OCI-LY1 (cell line): ENCODE measurements at regions not wholly inside any gene's neighbourhood (a gene's known extent, or its start where the extent isn't known, plus 50 kb on each side); places are given as distances from the start of the nearest gene placed in this dataset.

ENCODE experiments used
- H2AFZ ChIP-seq: fragments of 200-600 bp; sonication (generic), shearing (Covaris generic); 2 replicates; pipeline ENCODE4 v1.6.0; 2014; ENCODE audit warnings: antibody characterized with exemption, mild to moderate bottlenecking, low read length
- H3F3A ChIP-seq: fragments of 200-600 bp; sonication (generic), shearing (Covaris generic); 2 replicates; pipeline ENCODE4 v1.6.0; 2014; ENCODE audit warnings: mild to moderate bottlenecking, antibody characterized with exemption, low read length, moderate library complexity; ENCODE audit not compliant: insufficient read depth
- H3K27ac ChIP-seq: fragments of 200-600 bp; sonication (generic); 2 replicates; pipeline ENCODE4 v1.5.1; 2014; ENCODE audit warnings: low read length, mixed run types, mild to moderate bottlenecking, low read depth; ENCODE audit not compliant: poor library complexity, severe bottlenecking
- H3K27me3 ChIP-seq: fragments of 200-600 bp; sonication (generic); 2 replicates; pipeline ENCODE4 v1.6.0; 2014; ENCODE audit warnings: antibody characterized with exemption, mild to moderate bottlenecking, low read length, moderate library complexity; ENCODE audit not compliant: insufficient read depth
- H3K36me3 ChIP-seq: fragments of 200-600 bp; sonication (generic); 2 replicates; pipeline ENCODE4 v1.6.1; 2014; ENCODE audit warnings: mild to moderate bottlenecking, antibody characterized with exemption, low read length, moderate library complexity, mixed read lengths; ENCODE audit not compliant: insufficient read depth
- H3K4me1 ChIP-seq: fragments of 200-600 bp; sonication (generic); 2 replicates; pipeline ENCODE4 v1.5.1; 2014; ENCODE audit warnings: mild to moderate bottlenecking, low read length, moderate library complexity; ENCODE audit not compliant: insufficient read depth, severe bottlenecking
- H3K4me2 ChIP-seq: fragments of 200-600 bp; sonication (generic), shearing (Covaris generic); 2 replicates; pipeline ENCODE4 v1.6.1; 2014; ENCODE audit warnings: low read length
- H3K4me3 ChIP-seq: fragments of 200-600 bp; sonication (generic); 2 replicates; pipeline ENCODE4 v1.5.1; 2014; ENCODE audit warnings: low read length, low read depth, mild to moderate bottlenecking, mixed read lengths; ENCODE audit not compliant: poor library complexity, severe bottlenecking
- H3K79me2 ChIP-seq: fragments of 200-600 bp; shearing (Covaris generic); 2 replicates; pipeline ENCODE4 v1.6.1; 2016; ENCODE audit warnings: mixed run types, low read length, mixed read lengths; ENCODE audit not compliant: insufficient read depth
- H3K9ac ChIP-seq: fragments of 200-600 bp; sonication (generic), shearing (Covaris generic); 2 replicates; pipeline ENCODE4 v1.6.1; 2014; ENCODE audit warnings: mild to moderate bottlenecking, low read length, mixed read lengths
- H3K9me2 ChIP-seq: fragments of 200-600 bp; sonication (generic), shearing (Covaris generic); 2 replicates; pipeline ENCODE4 v1.6.1; 2014; ENCODE audit warnings: low read depth, mild to moderate bottlenecking, low read length, mixed read lengths
- H3K9me3 ChIP-seq: fragments of 200-600 bp; shearing (Covaris generic); 2 replicates; pipeline ENCODE4 v1.6.1; 2014; ENCODE audit warnings: low read length, mixed read lengths
- H4K20me1 ChIP-seq: fragments of 200-600 bp; sonication (generic), shearing (Covaris generic); 2 replicates; pipeline ENCODE4 v1.6.0; 2016; ENCODE audit warnings: mild to moderate bottlenecking, low read length; ENCODE audit not compliant: insufficient read depth
- CTCF ChIP-seq: fragments of 200-600 bp; sonication (generic), shearing (Covaris generic); IDR thresholded peaks from 2 replicates; pipeline ENCODE4 v1.5.1; 2017; ENCODE audit warnings: mild to moderate bottlenecking, antibody characterized with exemption, low read length, moderate library complexity, mixed read lengths
- EZH2 ChIP-seq: fragments of 200-600 bp; sonication (generic), shearing (Covaris generic); IDR thresholded peaks from 2 replicates; pipeline ENCODE4 v1.8.0; 2017; ENCODE audit warnings: borderline replicate concordance, mixed run types, mild to moderate bottlenecking, antibody characterized with exemption, low read length, moderate library complexity, mixed read lengths

GRCh38 chr17:72344613-72345012 is 223.8 kb downstream of the SOX9 start:
- Histone ChIP-seq H3K4me2 (no peak overlapping the region), H3K9me3 (no peaks in the 10 kb centered on the region), H3K79me2 (no peaks in the 10 kb centered on the region)

GRCh38 chr17:72345088-72345487 is 224.3 kb downstream of the SOX9 start:
- Histone ChIP-seq H3K4me2 (no peak overlapping the region), H3K9ac (no peak overlapping the region), H3K9me2 (no peaks in the 10 kb centered on the region), H3K36me3 (no peaks in the 10 kb centered on the region), H3K79me2 (no peaks in the 10 kb centered on the region), H3K4me1 (no peaks in the 10 kb centered on the region), H3K9me3 (no peaks in the 10 kb centered on the region), H3K27me3 (no peaks in the 10 kb centered on the region), H3K4me3 (no peak overlapping the region), H4K20me1 (no peaks in the 10 kb centered on the region), H3K27ac (no peak overlapping the region), H2AFZ (no peak overlapping the region), H3F3A (no peaks in the 10 kb centered on the region)
- TF ChIP-seq EZH2, result no peak
- no peak for TF ChIP-seq CTCF

More at GRCh38 chr17:72344613-72345012, 223.8 kb downstream of the SOX9 start:
- Histone ChIP-seq H3K27ac (no peak overlapping the region), H3K36me3 (no peaks in the 10 kb centered on the region), H3K9me2 (no peaks in the 10 kb centered on the region), H2AFZ (no peak overlapping the region), H3K4me1 (no peaks in the 10 kb centered on the region), H4K20me1 (no peaks in the 10 kb centered on the region), H3K9ac (no peak overlapping the region), H3K4me3 (no peak overlapping the region), H3F3A (no peaks in the 10 kb centered on the region), H3K27me3 (no peaks in the 10 kb centered on the region)
- TF ChIP-seq EZH2, result no peak
- TF ChIP-seq CTCF, result no peak

GRCh38 chr17:72345536-72345935 is 224.7 kb downstream of the SOX9 start:
- Histone ChIP-seq H3F3A (no peaks in the 10 kb centered on the region), H2AFZ (no peak overlapping the region), H3K4me3 (no peak overlapping the region), H3K9me2 (no peaks in the 10 kb centered on the region), H3K27ac (no peak overlapping the region), H3K79me2 (no peaks in the 10 kb centered on the region), H3K9ac (no peak overlapping the region), H4K20me1 (no peaks in the 10 kb centered on the region), H3K4me2 (no peak overlapping the region), H3K36me3 (no peaks in the 10 kb centered on the region), H3K27me3 (no peaks in the 10 kb centered on the region), H3K9me3 (no peaks in the 10 kb centered on the region), H3K4me1 (no peaks in the 10 kb centered on the region)
- TF ChIP-seq CTCF, result no peak
- TF ChIP-seq EZH2, result no peak
